GM12878 (cell line): ENCODE measurements at regions not wholly inside any gene's neighbourhood (a gene's known extent, or its start where the extent isn't known, plus 50 kb on each side); places are given as distances from the start of the nearest gene placed in this dataset.
A peak's percentile ranks its signal among the peaks of the same experiment; 100 is the strongest.

Experiments used
- CHD1 ChIP-seq: IDR thresholded peaks from 2 replicates; pipeline ENCODE4 v1.6.1; 2012; ENCODE audit warnings: low read depth, low read length, improper control_type of control experiment
- CHD4 ChIP-seq: fragments of 200-600 bp; sonication (generic); IDR thresholded peaks from 2 replicates; pipeline ENCODE4 v1.6.1; 2016; ENCODE audit warnings: mild to moderate bottlenecking
- ESRRA ChIP-seq: IDR thresholded peaks from 2 replicates; pipeline ENCODE4 v1.6.1; 2012; ENCODE audit warnings: mild to moderate bottlenecking, low read length, improper control_type of control experiment
- IRF4 ChIP-seq: IDR thresholded peaks from 2 replicates; pipeline ENCODE4 v1.6.1; 2011; ENCODE audit warnings: low read depth, low read length
- JUNB ChIP-seq: IDR thresholded peaks from 2 replicates; pipeline ENCODE4 v1.6.1; 2016; ENCODE audit warnings: antibody characterized with exemption, mild to moderate bottlenecking
- MTA2 ChIP-seq: fragments of 450-650 bp; IDR thresholded peaks from 2 replicates; pipeline ENCODE4 v1.6.1; 2016; ENCODE audit warnings: low read depth, mild to moderate bottlenecking, moderate library complexity
- NFIC ChIP-seq: IDR thresholded peaks from 2 replicates; pipeline ENCODE4 v1.6.1; 2012; ENCODE audit warnings: low read depth, mild to moderate bottlenecking, inconsistent platforms, low read length, moderate library complexity
- NR2F1 ChIP-seq: fragments of 450-650 bp; conservative IDR thresholded peaks from 2 replicates; pipeline ENCODE4 v1.6.1; 2017; ENCODE audit warnings: mild to moderate bottlenecking
- SRF ChIP-seq, 2 experiments: IDR thresholded peaks; 2 replicates each; pipeline ENCODE4 v1.6.1; 2011; ENCODE audit warnings: low read depth in 2 of 2, low read length in 2 of 2, mild to moderate bottlenecking in 1 of 2, moderate library complexity in 1 of 2
- ZNF622 ChIP-seq: fragments of 450-650 bp; IDR thresholded peaks from 2 replicates; pipeline ENCODE4 v1.6.1; 2017; ENCODE audit warnings: mild to moderate bottlenecking, inconsistent platforms
- TF ChIP-seq, protein P1 (sequence below): fragments of 450-650 bp; IDR thresholded peaks from 2 replicates; pipeline ENCODE4 v1.6.1; 2017; ENCODE audit warnings: mild to moderate bottlenecking, moderate library complexity
- TF ChIP-seq, protein P2 (sequence below): IDR thresholded peaks from 2 replicates; pipeline ENCODE4 v1.6.1; 2012; ENCODE audit warnings: low read length, inconsistent platforms
- TF ChIP-seq, protein P3 (sequence below), 3 experiments: IDR thresholded peaks in 2 of 3; conservative IDR thresholded peaks in 1 of 3; 2 replicates each; pipeline ENCODE4 v1.5.1; 2011; ENCODE audit warnings: low read depth in 3 of 3, low read length in 3 of 3, mild to moderate bottlenecking in 3 of 3, control low read depth in 2 of 3, moderate library complexity in 2 of 3, inconsistent platforms in 1 of 3, mixed read lengths in 1 of 3; ENCODE audit not compliant: control insufficient read depth in 2 of 3, insufficient read depth in 1 of 3; ENCODE audit errors: extremely low read depth in 1 of 3
- TF ChIP-seq, protein P4 (sequence below): fragments of 450-650 bp; IDR thresholded peaks from 2 replicates; pipeline ENCODE4 v1.6.1; 2016; ENCODE audit warnings: mild to moderate bottlenecking, moderate library complexity, borderline replicate concordance
- TF ChIP-seq, protein P5 (sequence below): IDR thresholded peaks from 2 replicates; pipeline ENCODE4 v1.6.1; 2012; ENCODE audit warnings: low read depth, low read length, improper control_type of control experiment

DNA sequence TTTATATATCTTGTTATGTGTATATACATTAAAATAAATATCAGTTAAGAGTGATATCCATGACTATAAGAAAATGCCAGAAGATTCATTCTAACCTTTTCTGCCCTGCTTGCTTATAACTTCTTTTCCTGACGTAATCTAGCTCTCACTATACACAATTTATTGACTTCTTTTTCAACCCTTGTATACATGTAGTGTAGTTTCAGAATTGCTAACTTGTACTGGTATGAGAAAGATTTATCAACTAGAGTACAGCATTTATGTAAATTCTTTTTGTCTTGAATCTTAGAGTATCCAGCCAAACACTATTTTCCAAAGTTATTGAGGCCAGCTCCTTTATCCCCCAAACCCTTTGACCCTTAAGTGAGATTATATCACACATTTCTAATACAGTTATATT lies 798.0 kb upstream of the RAB6C start (continued):
- TF ChIP-seq, protein P1, sequence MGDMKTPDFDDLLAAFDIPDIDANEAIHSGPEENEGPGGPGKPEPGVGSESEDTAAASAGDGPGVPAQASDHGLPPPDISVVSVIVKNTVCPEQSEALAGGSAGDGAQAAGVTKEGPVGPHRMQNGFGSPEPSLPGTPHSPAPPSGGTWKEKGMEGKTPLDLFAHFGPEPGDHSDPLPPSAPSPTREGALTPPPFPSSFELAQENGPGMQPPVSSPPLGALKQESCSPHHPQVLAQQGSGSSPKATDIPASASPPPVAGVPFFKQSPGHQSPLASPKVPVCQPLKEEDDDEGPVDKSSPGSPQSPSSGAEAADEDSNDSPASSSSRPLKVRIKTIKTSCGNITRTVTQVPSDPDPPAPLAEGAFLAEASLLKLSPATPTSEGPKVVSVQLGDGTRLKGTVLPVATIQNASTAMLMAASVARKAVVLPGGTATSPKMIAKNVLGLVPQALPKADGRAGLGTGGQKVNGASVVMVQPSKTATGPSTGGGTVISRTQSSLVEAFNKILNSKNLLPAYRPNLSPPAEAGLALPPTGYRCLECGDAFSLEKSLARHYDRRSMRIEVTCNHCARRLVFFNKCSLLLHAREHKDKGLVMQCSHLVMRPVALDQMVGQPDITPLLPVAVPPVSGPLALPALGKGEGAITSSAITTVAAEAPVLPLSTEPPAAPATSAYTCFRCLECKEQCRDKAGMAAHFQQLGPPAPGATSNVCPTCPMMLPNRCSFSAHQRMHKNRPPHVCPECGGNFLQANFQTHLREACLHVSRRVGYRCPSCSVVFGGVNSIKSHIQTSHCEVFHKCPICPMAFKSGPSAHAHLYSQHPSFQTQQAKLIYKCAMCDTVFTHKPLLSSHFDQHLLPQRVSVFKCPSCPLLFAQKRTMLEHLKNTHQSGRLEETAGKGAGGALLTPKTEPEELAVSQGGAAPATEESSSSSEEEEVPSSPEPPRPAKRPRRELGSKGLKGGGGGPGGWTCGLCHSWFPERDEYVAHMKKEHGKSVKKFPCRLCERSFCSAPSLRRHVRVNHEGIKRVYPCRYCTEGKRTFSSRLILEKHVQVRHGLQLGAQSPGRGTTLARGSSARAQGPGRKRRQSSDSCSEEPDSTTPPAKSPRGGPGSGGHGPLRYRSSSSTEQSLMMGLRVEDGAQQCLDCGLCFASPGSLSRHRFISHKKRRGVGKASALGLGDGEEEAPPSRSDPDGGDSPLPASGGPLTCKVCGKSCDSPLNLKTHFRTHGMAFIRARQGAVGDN: no peak
- TF ChIP-seq CHD4 (no peak), JUNB (peak; percentile 85), SRF (IDR thresholded peaks at IDR 0.05; ENCODE audit: low read depth in 2 of 2, low read length in 2 of 2) (no peak), CHD1 (no peak), NR2F1 (no peak), ESRRA (no peak), NFIC (peak; percentile 39; the same call in 1 of the 2 replicates), ZNF622 (no peak), IRF4 (peak; percentile 19; the same call in 1 of the 2 replicates), MTA2 (no peak)
- TF ChIP-seq, protein P2, sequence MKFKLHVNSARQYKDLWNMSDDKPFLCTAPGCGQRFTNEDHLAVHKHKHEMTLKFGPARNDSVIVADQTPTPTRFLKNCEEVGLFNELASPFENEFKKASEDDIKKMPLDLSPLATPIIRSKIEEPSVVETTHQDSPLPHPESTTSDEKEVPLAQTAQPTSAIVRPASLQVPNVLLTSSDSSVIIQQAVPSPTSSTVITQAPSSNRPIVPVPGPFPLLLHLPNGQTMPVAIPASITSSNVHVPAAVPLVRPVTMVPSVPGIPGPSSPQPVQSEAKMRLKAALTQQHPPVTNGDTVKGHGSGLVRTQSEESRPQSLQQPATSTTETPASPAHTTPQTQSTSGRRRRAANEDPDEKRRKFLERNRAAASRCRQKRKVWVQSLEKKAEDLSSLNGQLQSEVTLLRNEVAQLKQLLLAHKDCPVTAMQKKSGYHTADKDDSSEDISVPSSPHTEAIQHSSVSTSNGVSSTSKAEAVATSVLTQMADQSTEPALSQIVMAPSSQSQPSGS: 0 out of 2 replicates have a peak, but pooled peaks have one; percentile 24
- TF ChIP-seq, protein P3, sequence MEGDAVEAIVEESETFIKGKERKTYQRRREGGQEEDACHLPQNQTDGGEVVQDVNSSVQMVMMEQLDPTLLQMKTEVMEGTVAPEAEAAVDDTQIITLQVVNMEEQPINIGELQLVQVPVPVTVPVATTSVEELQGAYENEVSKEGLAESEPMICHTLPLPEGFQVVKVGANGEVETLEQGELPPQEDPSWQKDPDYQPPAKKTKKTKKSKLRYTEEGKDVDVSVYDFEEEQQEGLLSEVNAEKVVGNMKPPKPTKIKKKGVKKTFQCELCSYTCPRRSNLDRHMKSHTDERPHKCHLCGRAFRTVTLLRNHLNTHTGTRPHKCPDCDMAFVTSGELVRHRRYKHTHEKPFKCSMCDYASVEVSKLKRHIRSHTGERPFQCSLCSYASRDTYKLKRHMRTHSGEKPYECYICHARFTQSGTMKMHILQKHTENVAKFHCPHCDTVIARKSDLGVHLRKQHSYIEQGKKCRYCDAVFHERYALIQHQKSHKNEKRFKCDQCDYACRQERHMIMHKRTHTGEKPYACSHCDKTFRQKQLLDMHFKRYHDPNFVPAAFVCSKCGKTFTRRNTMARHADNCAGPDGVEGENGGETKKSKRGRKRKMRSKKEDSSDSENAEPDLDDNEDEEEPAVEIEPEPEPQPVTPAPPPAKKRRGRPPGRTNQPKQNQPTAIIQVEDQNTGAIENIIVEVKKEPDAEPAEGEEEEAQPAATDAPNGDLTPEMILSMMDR (IDR thresholded peaks at IDR 0.05 in 2 of 3, conservative IDR thresholded peaks at IDR 0.05 in 1 of 3; ENCODE audit: control insufficient read depth in 2 of 3, extremely low read depth in 1 of 3, insufficient read depth in 1 of 3, low read depth in 3 of 3, low read length in 3 of 3): no peak
- TF ChIP-seq, protein P4, sequence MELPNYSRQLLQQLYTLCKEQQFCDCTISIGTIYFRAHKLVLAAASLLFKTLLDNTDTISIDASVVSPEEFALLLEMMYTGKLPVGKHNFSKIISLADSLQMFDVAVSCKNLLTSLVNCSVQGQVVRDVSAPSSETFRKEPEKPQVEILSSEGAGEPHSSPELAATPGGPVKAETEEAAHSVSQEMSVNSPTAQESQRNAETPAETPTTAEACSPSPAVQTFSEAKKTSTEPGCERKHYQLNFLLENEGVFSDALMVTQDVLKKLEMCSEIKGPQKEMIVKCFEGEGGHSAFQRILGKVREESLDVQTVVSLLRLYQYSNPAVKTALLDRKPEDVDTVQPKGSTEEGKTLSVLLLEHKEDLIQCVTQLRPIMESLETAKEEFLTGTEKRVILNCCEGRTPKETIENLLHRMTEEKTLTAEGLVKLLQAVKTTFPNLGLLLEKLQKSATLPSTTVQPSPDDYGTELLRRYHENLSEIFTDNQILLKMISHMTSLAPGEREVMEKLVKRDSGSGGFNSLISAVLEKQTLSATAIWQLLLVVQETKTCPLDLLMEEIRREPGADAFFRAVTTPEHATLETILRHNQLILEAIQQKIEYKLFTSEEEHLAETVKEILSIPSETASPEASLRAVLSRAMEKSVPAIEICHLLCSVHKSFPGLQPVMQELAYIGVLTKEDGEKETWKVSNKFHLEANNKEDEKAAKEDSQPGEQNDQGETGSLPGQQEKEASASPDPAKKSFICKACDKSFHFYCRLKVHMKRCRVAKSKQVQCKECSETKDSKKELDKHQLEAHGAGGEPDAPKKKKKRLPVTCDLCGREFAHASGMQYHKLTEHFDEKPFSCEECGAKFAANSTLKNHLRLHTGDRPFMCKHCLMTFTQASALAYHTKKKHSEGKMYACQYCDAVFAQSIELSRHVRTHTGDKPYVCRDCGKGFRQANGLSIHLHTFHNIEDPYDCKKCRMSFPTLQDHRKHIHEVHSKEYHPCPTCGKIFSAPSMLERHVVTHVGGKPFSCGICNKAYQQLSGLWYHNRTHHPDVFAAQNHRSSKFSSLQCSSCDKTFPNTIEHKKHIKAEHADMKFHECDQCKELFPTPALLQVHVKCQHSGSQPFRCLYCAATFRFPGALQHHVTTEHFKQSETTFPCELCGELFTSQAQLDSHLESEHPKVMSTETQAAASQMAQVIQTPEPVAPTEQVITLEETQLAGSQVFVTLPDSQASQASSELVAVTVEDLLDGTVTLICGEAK: no peak
- TF ChIP-seq, protein P5, sequence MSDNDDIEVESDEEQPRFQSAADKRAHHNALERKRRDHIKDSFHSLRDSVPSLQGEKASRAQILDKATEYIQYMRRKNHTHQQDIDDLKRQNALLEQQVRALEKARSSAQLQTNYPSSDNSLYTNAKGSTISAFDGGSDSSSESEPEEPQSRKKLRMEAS: no peak
